OCI-LY1 (cell line): ENCODE measurements at regions not wholly inside any gene's neighbourhood (a gene's known extent, or its start where the extent isn't known, plus 50 kb on each side); places are given as distances from the start of the nearest gene placed in this dataset.

Experiments used
- H2AFZ ChIP-seq: fragments of 200-600 bp; sonication (generic), shearing (Covaris generic); 2 replicates; pipeline ENCODE4 v1.6.0; 2014; ENCODE audit warnings: antibody characterized with exemption, mild to moderate bottlenecking, low read length
- H3F3A ChIP-seq: fragments of 200-600 bp; sonication (generic), shearing (Covaris generic); 2 replicates; pipeline ENCODE4 v1.6.0; 2014; ENCODE audit warnings: mild to moderate bottlenecking, antibody characterized with exemption, low read length, moderate library complexity; ENCODE audit not compliant: insufficient read depth
- H3K27ac ChIP-seq: fragments of 200-600 bp; sonication (generic); 2 replicates; pipeline ENCODE4 v1.5.1; 2014; ENCODE audit warnings: low read length, mixed run types, mild to moderate bottlenecking, low read depth; ENCODE audit not compliant: poor library complexity, severe bottlenecking
- H3K27me3 ChIP-seq: fragments of 200-600 bp; sonication (generic); 2 replicates; pipeline ENCODE4 v1.6.0; 2014; ENCODE audit warnings: antibody characterized with exemption, mild to moderate bottlenecking, low read length, moderate library complexity; ENCODE audit not compliant: insufficient read depth
- H3K36me3 ChIP-seq: fragments of 200-600 bp; sonication (generic); 2 replicates; pipeline ENCODE4 v1.6.1; 2014; ENCODE audit warnings: mild to moderate bottlenecking, antibody characterized with exemption, low read length, moderate library complexity, mixed read lengths; ENCODE audit not compliant: insufficient read depth
- H3K4me1 ChIP-seq: fragments of 200-600 bp; sonication (generic); 2 replicates; pipeline ENCODE4 v1.5.1; 2014; ENCODE audit warnings: mild to moderate bottlenecking, low read length, moderate library complexity; ENCODE audit not compliant: insufficient read depth, severe bottlenecking
- H3K4me2 ChIP-seq: fragments of 200-600 bp; sonication (generic), shearing (Covaris generic); 2 replicates; pipeline ENCODE4 v1.6.1; 2014; ENCODE audit warnings: low read length
- H3K4me3 ChIP-seq: fragments of 200-600 bp; sonication (generic); 2 replicates; pipeline ENCODE4 v1.5.1; 2014; ENCODE audit warnings: low read length, low read depth, mild to moderate bottlenecking, mixed read lengths; ENCODE audit not compliant: poor library complexity, severe bottlenecking
- H3K79me2 ChIP-seq: fragments of 200-600 bp; shearing (Covaris generic); 2 replicates; pipeline ENCODE4 v1.6.1; 2016; ENCODE audit warnings: mixed run types, low read length, mixed read lengths; ENCODE audit not compliant: insufficient read depth
- H3K9ac ChIP-seq: fragments of 200-600 bp; sonication (generic), shearing (Covaris generic); 2 replicates; pipeline ENCODE4 v1.6.1; 2014; ENCODE audit warnings: mild to moderate bottlenecking, low read length, mixed read lengths
- H3K9me2 ChIP-seq: fragments of 200-600 bp; sonication (generic), shearing (Covaris generic); 2 replicates; pipeline ENCODE4 v1.6.1; 2014; ENCODE audit warnings: low read depth, mild to moderate bottlenecking, low read length, mixed read lengths
- H3K9me3 ChIP-seq: fragments of 200-600 bp; shearing (Covaris generic); 2 replicates; pipeline ENCODE4 v1.6.1; 2014; ENCODE audit warnings: low read length, mixed read lengths
- H4K20me1 ChIP-seq: fragments of 200-600 bp; sonication (generic), shearing (Covaris generic); 2 replicates; pipeline ENCODE4 v1.6.0; 2016; ENCODE audit warnings: mild to moderate bottlenecking, low read length; ENCODE audit not compliant: insufficient read depth
- CTCF ChIP-seq: fragments of 200-600 bp; sonication (generic), shearing (Covaris generic); IDR thresholded peaks from 2 replicates; pipeline ENCODE4 v1.5.1; 2017; ENCODE audit warnings: mild to moderate bottlenecking, antibody characterized with exemption, low read length, moderate library complexity, mixed read lengths
- EZH2 ChIP-seq: fragments of 200-600 bp; sonication (generic), shearing (Covaris generic); IDR thresholded peaks from 2 replicates; pipeline ENCODE4 v1.8.0; 2017; ENCODE audit warnings: borderline replicate concordance, mixed run types, mild to moderate bottlenecking, antibody characterized with exemption, low read length, moderate library complexity, mixed read lengths

GRCh38 chr7:25846722-25847121 is 305.3 kb upstream of the NFE2L3 start:
- H3K27me3 ChIP-seq, result peaks cover 8% of the 10 kb centered on the region; the same call in 1 of the 2 replicates
- no peak overlapping the region for H3K27ac ChIP-seq
- TF ChIP-seq EZH2 (no peak), CTCF (no peak)
- no peaks in the 10 kb centered on the region for H3F3A ChIP-seq
- no peaks in the 10 kb centered on the region for H3K9me2 ChIP-seq
- H3K9ac ChIP-seq, result no peak overlapping the region
- H3K4me2 ChIP-seq, result no peak overlapping the region
- H3K36me3 ChIP-seq, result no peaks in the 10 kb centered on the region
- no peaks in the 10 kb centered on the region for H4K20me1 ChIP-seq
- no peaks in the 10 kb centered on the region for H3K79me2 ChIP-seq
- peaks cover under 1% of the 10 kb centered on the region for H3K4me1 ChIP-seq
- H3K9me3 ChIP-seq, result no peaks in the 10 kb centered on the region
- no peak overlapping the region for H3K4me3 ChIP-seq
- no peak overlapping the region for H2AFZ ChIP-seq

DNA sequence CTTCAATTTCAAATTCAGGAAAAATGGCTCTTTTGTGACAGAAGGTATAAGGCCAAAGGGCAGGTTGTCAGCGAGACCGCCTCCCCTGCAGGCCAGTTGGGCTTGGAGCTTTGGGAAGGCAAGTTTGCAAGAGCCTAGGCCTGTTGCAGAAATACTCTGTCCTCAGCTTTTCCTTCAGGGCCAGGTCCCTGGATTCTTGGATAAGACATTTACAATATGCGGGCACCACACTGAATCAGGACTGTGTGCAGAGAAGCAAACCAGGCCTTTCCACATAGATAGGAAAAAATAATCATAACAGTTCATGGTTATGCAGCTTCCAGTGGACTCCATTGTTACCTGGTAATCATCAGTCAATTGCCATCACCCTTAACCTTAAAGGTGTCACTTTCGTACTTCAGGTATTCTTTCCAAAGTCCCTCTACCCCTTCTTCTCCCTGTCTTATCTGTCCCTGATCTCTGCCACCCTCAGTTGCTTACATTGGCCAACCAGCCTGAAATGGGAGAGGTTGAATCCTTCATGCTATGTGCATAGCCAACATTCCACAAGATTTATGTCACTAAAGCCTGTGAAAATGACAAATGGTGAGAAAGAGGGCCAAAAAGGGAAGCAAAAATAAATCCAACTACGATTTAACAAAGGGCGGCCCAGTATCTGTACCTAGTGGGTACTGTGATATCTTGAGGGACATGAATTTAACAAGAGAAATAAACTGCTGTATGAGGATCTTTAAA is 304.5 kb upstream of the NFE2L3 start:
- no peaks in the 10 kb centered on the region for H3K9me2 ChIP-seq
- no peaks in the 10 kb centered on the region for H3K9me3 ChIP-seq
- TF ChIP-seq CTCF, result no peak
- no peak for TF ChIP-seq EZH2
- no peaks in the 10 kb centered on the region for H4K20me1 ChIP-seq
- H3K9ac ChIP-seq, result no peak overlapping the region
- H3K4me3 ChIP-seq, result no peak overlapping the region
- no peaks in the 10 kb centered on the region for H3K79me2 ChIP-seq
- no peaks in the 10 kb centered on the region for H3F3A ChIP-seq
- H3K4me1 ChIP-seq, result peaks cover 9% of the 10 kb centered on the region
- peaks cover 6% of the 10 kb centered on the region; the same call in 1 of the 2 replicates for H3K27me3 ChIP-seq
- no peak overlapping the region for H3K27ac ChIP-seq
- no peak overlapping the region for H3K4me2 ChIP-seq
- no peaks in the 10 kb centered on the region for H3K36me3 ChIP-seq
- H2AFZ ChIP-seq, result no peak overlapping the region

GRCh38 chr7:25849500-25850184 is 302.4 kb upstream of the NFE2L3 start:
- H3K79me2 ChIP-seq, result no peaks in the 10 kb centered on the region
- peaks cover 14% of the 10 kb centered on the region for H3K4me1 ChIP-seq
- H3K4me2 ChIP-seq, result no peak overlapping the region
- no peaks in the 10 kb centered on the region for H3K9me3 ChIP-seq
- H3K4me3 ChIP-seq, result no peak overlapping the region
- H3K9ac ChIP-seq, result no peak overlapping the region
- H3K9me2 ChIP-seq, result no peaks in the 10 kb centered on the region
- H2AFZ ChIP-seq, result no peak overlapping the region
- H3F3A ChIP-seq, result no peaks in the 10 kb centered on the region
- H4K20me1 ChIP-seq, result no peaks in the 10 kb centered on the region
- TF ChIP-seq EZH2 (no peak), CTCF (no peak)
- H3K27ac ChIP-seq, result no peak overlapping the region
- peaks cover 6% of the 10 kb centered on the region; the same call in 1 of the 2 replicates for H3K27me3 ChIP-seq
- no peaks in the 10 kb centered on the region for H3K36me3 ChIP-seq
